ENCODE measurements at regions not wholly inside any gene's neighbourhood (a gene's known extent, or its start where the extent isn't known, plus 50 kb on each side); places are given as distances from the start of the nearest gene placed in this dataset.

- WGBS, 2 donors (ENCODE audit: low coverage in 1 of 2) = 100% methylated on average over 1 of the region's 8 CpGs; no CpG with 5 or more reads in 1 of the 2 donors
- no peak overlapping the region for H3K27ac ChIP-seq
- H3K4me3 ChIP-seq = no peak overlapping the region
- no peak for ATAC-seq
- no peaks in the 10 kb centered on the region for H3K9me3 ChIP-seq
- H3K27me3 ChIP-seq = no peaks in the 10 kb centered on the region
- no peaks in the 10 kb centered on the region for H3K36me3 ChIP-seq
- H3K4me1 ChIP-seq = no peaks in the 10 kb centered on the region
- no peak for TF ChIP-seq POLR2A (IDR thresholded peaks at IDR 0.05)
- TF ChIP-seq EP300 (IDR thresholded peaks at IDR 0.05) = no peak
- TF ChIP-seq CTCF (IDR thresholded peaks at IDR 0.05) = no peak
- no peak for TF ChIP-seq POLR2AphosphoS5 (IDR thresholded peaks at IDR 0.05)
Observed at GRCh38 chr2:16181741-16182090, 241.4 kb downstream of the MYCN start.

- Histone ChIP-seq H3K27ac (no peak overlapping the region), H3K27me3 (no peaks in the 10 kb centered on the region), H3K36me3 (no peaks in the 10 kb centered on the region), H3K4me1 (no peaks in the 10 kb centered on the region), H3K4me3 (no peak overlapping the region), H3K9me3 (no peaks in the 10 kb centered on the region)
- TF ChIP-seq POLR2AphosphoS5 (IDR thresholded peaks at IDR 0.05) (no peak), POLR2A (IDR thresholded peaks at IDR 0.05) (no peak), CTCF (IDR thresholded peaks at IDR 0.05) (no peak), EP300 (IDR thresholded peaks at IDR 0.05) (no peak)
- ATAC-seq = no peak
- 67% methylated on average over 1 of the region's 12 CpGs; no CpG with 5 or more reads in 1 of the 2 donors for WGBS, 2 donors (ENCODE audit: low coverage in 1 of 2)
Observed at GRCh38 chr2:16181062-16181740, 240.9 kb downstream of the MYCN start.

GRCh38 chr2:16180631-16181030, 240.3 kb downstream of the MYCN start:
- H3K9me3 ChIP-seq = no peaks in the 10 kb centered on the region
- H3K36me3 ChIP-seq = no peaks in the 10 kb centered on the region
- no peak overlapping the region for H3K27ac ChIP-seq
- H3K4me1 ChIP-seq = no peaks in the 10 kb centered on the region
- no peaks in the 10 kb centered on the region for H3K27me3 ChIP-seq
- no peak overlapping the region for H3K4me3 ChIP-seq
- 83 to 85% methylated on average over 2 to 5 of the region's 6 CpGs for WGBS, 2 donors (ENCODE audit: low coverage in 1 of 2)
- TF ChIP-seq POLR2AphosphoS5 (IDR thresholded peaks at IDR 0.05) = no peak
- TF ChIP-seq CTCF (IDR thresholded peaks at IDR 0.05) = no peak
- no peak for TF ChIP-seq EP300 (IDR thresholded peaks at IDR 0.05)
- TF ChIP-seq POLR2A (IDR thresholded peaks at IDR 0.05) = no peak
- no peak for ATAC-seq

GRCh38 chr2:16179701-16180416, 239.5 kb downstream of the MYCN start:
- Histone ChIP-seq H3K9me3 (no peaks in the 10 kb centered on the region), H3K36me3 (no peaks in the 10 kb centered on the region), H3K27ac (no peak overlapping the region), H3K27me3 (no peaks in the 10 kb centered on the region), H3K4me1 (no peaks in the 10 kb centered on the region), H3K4me3 (no peak overlapping the region)
- TF ChIP-seq CTCF (IDR thresholded peaks at IDR 0.05) (no peak), POLR2A (IDR thresholded peaks at IDR 0.05) (no peak), POLR2AphosphoS5 (IDR thresholded peaks at IDR 0.05) (no peak), EP300 (IDR thresholded peaks at IDR 0.05) (no peak)
- ATAC-seq = no peak
- WGBS, 2 donors (ENCODE audit: low coverage in 1 of 2) = 22 to 43% methylated on average over 7 of the region's 8 CpGs

Data from gastroesophageal sphincter (tissue), 4 donors.